ENCODE measurements at regions not wholly inside any gene's neighbourhood (a gene's known extent, or its start where the extent isn't known, plus 50 kb on each side); places are given as distances from the start of the nearest gene placed in this dataset.

DNA sequence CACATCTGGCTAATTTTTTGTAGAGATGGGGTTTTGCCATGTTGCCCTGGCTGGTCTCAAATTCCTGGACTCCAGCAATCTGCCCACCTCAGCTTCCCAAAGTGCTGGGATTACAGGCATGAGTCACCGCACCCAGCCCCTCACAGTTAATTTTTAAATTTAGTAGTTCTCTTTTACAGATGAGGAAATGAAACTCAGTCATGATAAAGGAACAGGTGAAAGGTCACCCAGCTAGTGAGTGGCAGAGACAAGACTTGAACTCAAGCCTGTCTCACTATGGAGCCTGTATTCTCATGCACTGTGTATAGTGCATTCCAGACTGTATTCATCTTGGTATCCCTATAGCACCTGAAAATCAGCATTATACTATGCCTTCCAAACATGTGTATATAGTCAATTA lies 77.1 kb upstream of the WSB1 start:
- no peak for FAIRE-seq

- no peak for FAIRE-seq
Observed at GRCh38 chr17:27217631-27218030, 76.3 kb upstream of the WSB1 start.

- FAIRE-seq = no peak
Observed at GRCh38 chr17:27218041-27218440, 75.9 kb upstream of the WSB1 start.

GRCh38 chr17:27218719-27219488 lies 75.0 kb upstream of the WSB1 start:
- no peak for FAIRE-seq

DNA sequence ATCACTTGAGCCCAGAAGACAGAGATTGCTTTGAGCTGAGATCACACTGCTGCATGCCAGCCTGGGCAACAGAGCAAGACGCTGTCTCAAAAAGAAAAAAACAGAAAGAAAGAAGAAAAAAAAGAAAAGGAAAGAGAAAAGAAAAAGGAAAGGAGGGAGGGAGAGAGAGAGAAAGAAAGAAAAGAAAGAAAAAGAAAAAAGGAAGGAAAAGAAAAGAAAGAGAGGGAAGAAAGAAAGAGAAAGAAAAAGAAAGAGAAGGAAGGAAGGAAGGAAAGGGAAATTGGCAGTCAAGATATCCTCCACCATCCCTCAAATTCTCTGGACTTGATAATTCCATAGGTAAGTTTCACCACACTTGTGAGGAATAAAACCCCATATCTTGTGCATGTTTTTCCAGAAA lies 71.4 kb upstream of the WSB1 start:
- no peak for FAIRE-seq

DNA sequence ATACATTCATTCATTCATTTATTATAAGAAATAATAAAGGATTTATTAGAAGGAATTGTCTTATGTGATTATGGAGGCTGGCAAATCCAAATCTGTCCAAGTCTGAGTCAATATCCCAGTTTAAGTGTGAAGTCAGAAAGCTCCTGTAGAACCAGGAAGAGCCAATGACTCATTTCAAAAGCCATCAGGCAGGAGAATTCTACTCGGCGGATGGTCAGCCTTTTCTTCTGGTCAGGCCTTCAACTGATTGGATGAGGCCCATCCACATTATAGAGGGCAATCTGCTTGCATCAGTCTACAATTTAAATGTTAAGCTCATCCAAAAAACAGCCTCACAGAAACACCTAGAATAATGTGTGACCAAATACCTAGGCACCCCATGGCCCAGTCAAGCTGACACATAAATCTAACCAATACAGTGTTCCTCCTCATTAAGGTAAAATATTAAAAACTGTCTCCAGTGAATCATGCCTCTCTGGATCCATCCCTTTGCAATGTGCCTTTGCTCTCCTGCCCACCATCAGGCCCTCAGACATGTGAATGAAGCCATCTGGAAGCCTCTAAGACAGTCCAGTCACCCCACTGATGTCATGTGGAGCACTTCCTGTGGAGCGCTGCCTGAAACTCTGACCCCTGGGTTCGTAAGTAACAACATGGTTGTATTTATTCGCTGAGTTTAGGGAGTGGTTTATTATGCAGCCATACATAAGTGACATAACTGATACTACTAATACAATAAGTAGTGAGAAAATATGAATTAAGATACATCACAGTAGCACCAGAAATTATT lies 69.2 kb upstream of the WSB1 start:
- FAIRE-seq = no peak

GRCh38 chr17:27226611-27227230 lies 67.2 kb upstream of the WSB1 start:
- peak; percentile 96 for FAIRE-seq

- FAIRE-seq = no peak
Observed at GRCh38 chr17:27230996-27231395, 62.9 kb upstream of the WSB1 start.

DNA sequence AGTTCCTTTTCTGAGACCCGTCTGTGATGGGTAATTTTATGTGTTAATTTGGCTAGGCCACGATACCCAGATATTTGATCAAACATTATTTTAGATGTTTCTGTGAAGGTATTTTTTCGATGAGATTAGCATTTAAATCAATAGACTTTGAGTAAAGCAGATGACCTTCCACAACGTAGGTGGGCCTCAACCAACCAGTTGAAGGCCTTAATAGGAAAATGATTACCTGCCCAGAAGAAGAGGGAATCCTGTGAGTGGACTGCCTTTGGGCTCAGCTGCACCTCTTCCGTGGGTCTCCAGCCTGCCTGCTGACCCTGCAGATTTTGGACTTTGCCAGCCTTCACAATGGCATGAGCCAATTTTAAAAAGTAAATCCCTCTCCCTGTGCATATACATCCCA lies 61.6 kb upstream of the WSB1 start:
- FAIRE-seq = no peak

- no peak for FAIRE-seq
Observed at GRCh38 chr17:27233059-27233458, 60.9 kb upstream of the WSB1 start.

DNA sequence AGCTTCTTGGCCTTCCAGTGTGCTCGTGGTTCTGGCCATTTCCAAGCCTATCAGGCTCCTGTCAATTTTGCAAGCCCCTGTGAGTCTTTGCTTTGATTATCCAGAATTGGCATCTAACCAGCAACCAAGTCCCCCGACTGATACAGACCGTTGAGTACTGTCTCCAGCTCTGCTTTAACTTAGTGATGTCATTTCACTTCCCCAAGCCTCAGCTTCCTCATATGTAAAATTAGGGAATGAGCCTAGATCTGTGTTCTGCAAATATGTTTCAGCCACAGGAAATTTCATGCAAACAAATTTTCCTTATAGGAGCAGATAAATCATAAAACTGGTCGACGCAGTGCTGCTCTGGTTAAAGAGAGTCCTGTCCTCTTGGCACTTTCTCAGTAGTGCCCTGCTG lies 60.1 kb upstream of the WSB1 start:
- FAIRE-seq = no peak

GRCh38 chr17:27236717-27237315 lies 57.1 kb upstream of the WSB1 start:
- peak; percentile 98 for FAIRE-seq

GRCh38 chr17:27237890-27238289 lies 56.0 kb upstream of the WSB1 start:
- FAIRE-seq = no peak

DNA sequence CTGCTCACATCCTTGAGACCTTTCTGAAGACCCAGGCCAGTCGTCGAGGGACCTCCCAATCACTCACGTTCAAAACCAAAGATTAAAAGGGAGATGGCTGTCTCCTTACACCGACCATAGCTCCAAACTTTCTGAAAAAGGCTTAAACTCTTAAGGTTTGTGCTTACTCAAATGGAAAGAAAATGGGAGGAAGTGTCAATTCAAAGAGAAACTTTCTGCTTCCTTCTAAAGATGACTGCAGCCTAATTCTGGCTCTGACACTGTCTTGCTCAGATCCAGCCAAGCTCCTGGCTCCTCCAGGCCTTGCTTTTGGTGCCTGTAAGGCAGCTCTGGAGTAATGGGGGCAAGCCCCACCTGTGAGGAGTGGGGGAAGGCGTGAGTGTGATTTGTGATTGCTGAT lies 54.9 kb upstream of the WSB1 start:
- no peak for FAIRE-seq

DNA sequence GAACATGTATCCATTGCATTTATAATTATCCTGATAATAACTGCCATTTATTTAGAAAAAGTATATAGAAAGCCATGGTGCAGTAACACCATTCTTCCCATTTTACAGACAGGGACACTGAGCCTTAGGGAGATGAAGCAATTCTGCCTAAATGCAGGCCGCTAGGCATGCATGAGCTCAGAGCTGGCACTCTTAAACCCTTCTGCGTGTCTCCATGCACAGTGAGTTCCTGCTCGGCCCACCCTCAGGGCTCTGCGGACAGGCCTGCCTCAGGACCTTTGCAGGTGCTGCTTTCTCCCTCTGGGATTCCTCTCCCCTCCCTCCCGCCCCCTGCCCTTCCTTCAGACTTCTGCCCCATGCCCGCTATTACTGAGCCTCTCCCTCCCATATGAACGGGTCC lies 54.3 kb upstream of the WSB1 start:
- FAIRE-seq = no peak

DNA sequence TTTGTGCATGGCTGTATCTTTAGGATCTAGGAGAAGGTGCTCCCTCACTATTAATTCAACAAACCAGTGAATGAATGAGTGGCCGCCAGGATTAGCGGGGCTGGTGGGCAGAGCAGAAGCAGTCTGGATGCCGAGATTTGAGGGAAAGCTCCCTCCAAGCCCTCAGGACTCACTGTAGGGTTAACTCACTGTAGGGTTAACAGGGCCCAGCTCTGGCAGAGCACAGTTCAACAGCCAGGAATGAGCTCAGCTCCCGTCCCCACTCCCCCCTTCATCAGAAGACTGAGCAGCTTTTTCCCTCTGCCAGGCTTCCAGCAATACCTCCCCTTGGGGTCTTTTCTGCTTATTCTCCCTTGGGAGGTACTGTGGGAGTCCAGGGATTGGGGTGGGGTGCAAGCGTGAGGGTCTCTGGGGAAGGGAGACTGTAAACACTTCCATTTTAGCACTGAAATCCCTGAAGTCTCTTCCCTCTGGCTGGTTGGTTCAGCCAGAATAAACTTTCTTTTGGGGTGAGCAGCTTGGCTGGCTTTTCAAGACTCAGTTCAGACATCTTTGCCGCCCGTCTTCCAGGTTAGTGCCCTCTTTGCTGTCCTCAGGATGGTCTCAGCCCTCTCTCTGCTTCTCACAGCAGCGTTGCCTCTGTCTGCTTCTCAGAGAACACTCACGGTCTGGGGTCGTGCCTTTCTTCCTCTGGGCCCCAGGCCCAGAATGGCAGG lies 53.7 kb upstream of the WSB1 start:
- FAIRE-seq = no peak

DNA sequence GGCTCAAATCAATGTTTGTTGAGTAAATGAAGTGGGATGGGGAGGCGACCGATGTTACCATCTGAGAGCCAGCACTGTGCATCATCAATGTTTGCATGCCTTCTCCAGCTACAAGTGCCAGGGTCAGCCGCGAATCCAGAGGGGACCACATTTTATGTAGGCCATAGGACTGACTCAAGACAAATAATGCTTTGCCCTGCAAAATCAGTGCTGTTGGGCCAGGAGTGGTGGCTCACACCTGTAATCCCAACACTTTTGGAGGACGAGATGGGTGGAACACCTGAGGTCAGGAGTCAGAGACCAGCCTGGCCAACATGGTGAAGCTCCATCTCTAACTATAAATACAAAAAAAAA lies 53.1 kb upstream of the WSB1 start:
- FAIRE-seq = no peak

GRCh38 chr17:27241346-27241946 lies 52.5 kb upstream of the WSB1 start:
- FAIRE-seq = no peak

- FAIRE-seq = no peak
Observed at GRCh38 chr17:27242951-27243350, 51.0 kb upstream of the WSB1 start.

- no peak for FAIRE-seq
Observed at GRCh38 chr17:27244011-27244410, 49.9 kb upstream of the WSB1 start.
